GM10266 (cell line): ENCODE measurements at regions not wholly inside any gene's neighbourhood (a gene's known extent, or its start where the extent isn't known, plus 50 kb on each side); places are given as distances from the start of the nearest gene placed in this dataset.
"Not testable (repeated sequence)": the region's sequence is repeated elsewhere in the genome, so short reads cannot be mapped to it uniquely, and the experiment has no call there.

ENCODE experiments used
- DNase-seq: peaks from one replicate; pipeline ENCODE4 v3.0.0; 2012; ENCODE audit errors: extremely low spot score
- CTCF ChIP-seq: IDR thresholded peaks from 2 replicates; pipeline ENCODE4 v1.5.1; 2012; ENCODE audit warnings: mild to moderate bottlenecking, low read depth; ENCODE audit not compliant: control insufficient read depth, insufficient read depth; ENCODE audit errors: missing control alignments

- TF ChIP-seq CTCF = no peak
- no peak for DNase-seq
Measured at GRCh38 chr1:79714664-79715063, 708.1 kb upstream of the ADGRL4 start.

- DNase-seq = peak; percentile 9
Measured at GRCh38 chr1:79711001-79711431, 704.5 kb upstream of the ADGRL4 start.

GRCh38 chr1:79708646-79709265 lies 702.2 kb upstream of the ADGRL4 start:
- TF ChIP-seq CTCF = no peak
- DNase-seq = no peak

More at GRCh38 chr1:79711001-79711431, 704.5 kb upstream of the ADGRL4 start:
- TF ChIP-seq CTCF = no peak

- DNase-seq = no peak
- TF ChIP-seq CTCF = no peak
Measured at GRCh38 chr1:79705218-79705617, 698.7 kb upstream of the ADGRL4 start.

GRCh38 chr1:79704067-79704466 lies 697.5 kb upstream of the ADGRL4 start:
- no peak for TF ChIP-seq CTCF
- no peak for DNase-seq

GRCh38 chr1:79702336-79702999 lies 695.9 kb upstream of the ADGRL4 start:
- DNase-seq = not testable (repeated sequence)

GRCh38 chr1:79695138-79695537 lies 688.6 kb upstream of the ADGRL4 start:
- no peak for DNase-seq
- TF ChIP-seq CTCF = no peak
